ENCODE measurements at regions not wholly inside any gene's neighbourhood (a gene's known extent, or its start where the extent isn't known, plus 50 kb on each side); places are given as distances from the start of the nearest gene placed in this dataset.

DNA sequence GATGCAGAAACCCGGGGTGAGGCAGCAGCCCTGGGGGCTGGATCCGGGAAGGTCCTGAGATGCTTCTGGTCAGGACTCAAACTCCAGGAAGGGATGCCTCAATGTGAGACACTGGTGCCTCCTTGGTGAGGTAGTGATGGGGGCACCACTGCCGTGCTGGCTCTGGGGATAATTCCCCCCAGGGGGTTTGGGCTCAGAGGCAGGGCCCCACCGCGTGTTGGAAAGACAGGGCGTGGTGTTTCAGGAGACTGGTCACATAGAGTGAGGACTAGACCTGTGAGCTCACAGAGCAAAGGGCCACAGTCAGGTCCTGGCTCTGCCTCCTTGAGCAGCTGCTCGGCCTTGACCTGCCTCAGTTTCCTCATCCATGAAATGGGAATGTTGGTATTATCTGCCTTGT lies 361.9 kb downstream of the GLRX3 start:
- no peak overlapping the region for H3K4me3 Mint-ChIP-seq
- ChIA-PET POLR2A (no interaction called here), CTCF (no interaction called here)
- H3K36me3 Mint-ChIP-seq = no peaks in the 10 kb centered on the region
- H3K9me3 ChIP-seq (ENCODE audit: control insufficient read depth in 2 of 3, low read length in 3 of 3) = no peaks in the 10 kb centered on the region
- no peaks in the 10 kb centered on the region for H3K36me3 ChIP-seq (ENCODE audit: control insufficient read depth in 2 of 3, insufficient read depth in 3 of 3, low read length in 3 of 3)
- H3K27me3 ChIP-seq (ENCODE audit: control insufficient read depth in 2 of 2, insufficient read depth in 2 of 2, low read length in 2 of 2) = no peaks in the 10 kb centered on the region
- H3K4me1 Mint-ChIP-seq = no peaks in the 10 kb centered on the region
- peaks cover 0 to 2% (median 0%) of the 10 kb centered on the region in 11 donors for H3K9me3 Mint-ChIP-seq
- intact Hi-C loops (cut with micrococcal nuclease) = no loop called here
- no peak for ATAC-seq
- peaks cover 0 to 8% (median 0%) of the 10 kb centered on the region in 5 donors for H3K27me3 Mint-ChIP-seq
- no peaks in the 10 kb centered on the region for H3K4me1 ChIP-seq (ENCODE audit: control insufficient read depth in 2 of 2, insufficient read depth in 2 of 2, low read length in 2 of 2)
- no peak for DNase-seq
- H3K27ac ChIP-seq (ENCODE audit: low read depth, low read length) = no peak overlapping the region
- no peak overlapping the region for H3K27ac Mint-ChIP-seq
- no peak overlapping the region for H3K4me3 ChIP-seq (ENCODE audit: low read length)

DNA sequence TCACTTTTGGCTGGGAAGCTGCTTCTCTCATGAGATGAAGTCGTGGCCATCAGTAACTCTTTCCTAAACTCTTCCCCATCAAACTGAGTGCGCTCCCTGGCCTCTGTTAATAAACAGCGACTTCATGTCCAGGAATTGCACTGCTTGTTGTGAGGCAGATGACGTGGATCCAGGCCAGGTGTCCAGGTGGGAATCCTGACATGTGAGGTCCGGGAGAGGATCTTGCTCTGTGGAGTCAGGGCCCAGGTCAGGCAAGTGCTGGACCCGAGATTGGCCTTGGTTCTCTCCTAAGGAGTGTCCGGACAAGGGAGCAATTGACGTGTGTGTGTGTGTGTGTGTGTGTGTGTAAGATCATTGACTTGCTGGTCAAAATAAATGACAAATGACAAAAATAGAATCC lies 362.7 kb downstream of the GLRX3 start:
- POLR2A ChIA-PET = no interaction called here
- no peaks in the 10 kb centered on the region for H3K36me3 ChIP-seq (ENCODE audit: control insufficient read depth in 2 of 3, insufficient read depth in 3 of 3, low read length in 3 of 3)

DNA sequence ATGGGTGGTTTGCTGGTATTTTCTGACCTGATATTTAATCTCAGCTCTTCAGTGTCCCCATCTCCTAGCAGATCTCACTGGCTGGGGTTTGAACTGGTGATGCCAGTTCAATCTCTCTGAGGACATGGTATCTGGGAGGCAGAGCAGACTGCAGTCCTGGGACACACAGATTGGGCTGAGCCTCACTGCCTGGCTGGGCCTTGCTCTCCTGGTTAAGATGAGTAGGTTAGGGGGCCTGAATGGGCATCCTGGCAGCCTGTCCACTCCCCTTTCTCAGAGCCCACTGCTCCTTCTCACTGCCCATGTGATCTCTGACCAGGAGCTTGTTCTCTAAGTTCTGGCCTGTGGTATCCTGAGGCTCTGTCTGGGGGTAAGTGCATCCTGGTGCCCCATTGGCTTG lies 363.4 kb downstream of the GLRX3 start:
- ChIA-PET CTCF (no interaction called here), POLR2A (no interaction called here)
- no peak overlapping the region for H3K4me3 ChIP-seq (ENCODE audit: low read length)

More for the DNA sequence above, 362.7 kb downstream of the GLRX3 start:
- DNase-seq (no peak), ATAC-seq (no peak)
- no peaks in the 10 kb centered on the region for H3K4me1 ChIP-seq (ENCODE audit: control insufficient read depth in 2 of 2, insufficient read depth in 2 of 2, low read length in 2 of 2)
- H3K27ac Mint-ChIP-seq = no peak overlapping the region
- intact Hi-C loops (cut with micrococcal nuclease) = no loop called here
- no peak overlapping the region for H3K4me3 ChIP-seq (ENCODE audit: low read length)
- no peak overlapping the region for H3K27ac ChIP-seq (ENCODE audit: low read depth, low read length)
- CTCF ChIA-PET = no interaction called here
- no peaks in the 10 kb centered on the region for H3K27me3 Mint-ChIP-seq
- H3K4me1 Mint-ChIP-seq = no peaks in the 10 kb centered on the region
- peaks cover 0 to 2% (median 0%) of the 10 kb centered on the region in 11 donors for H3K9me3 Mint-ChIP-seq
- no peaks in the 10 kb centered on the region for H3K9me3 ChIP-seq (ENCODE audit: control insufficient read depth in 2 of 3, low read length in 3 of 3)
- no peaks in the 10 kb centered on the region for H3K27me3 ChIP-seq (ENCODE audit: control insufficient read depth in 2 of 2, insufficient read depth in 2 of 2, low read length in 2 of 2)
- H3K36me3 Mint-ChIP-seq = no peaks in the 10 kb centered on the region
- H3K4me3 Mint-ChIP-seq = no peak overlapping the region

DNA sequence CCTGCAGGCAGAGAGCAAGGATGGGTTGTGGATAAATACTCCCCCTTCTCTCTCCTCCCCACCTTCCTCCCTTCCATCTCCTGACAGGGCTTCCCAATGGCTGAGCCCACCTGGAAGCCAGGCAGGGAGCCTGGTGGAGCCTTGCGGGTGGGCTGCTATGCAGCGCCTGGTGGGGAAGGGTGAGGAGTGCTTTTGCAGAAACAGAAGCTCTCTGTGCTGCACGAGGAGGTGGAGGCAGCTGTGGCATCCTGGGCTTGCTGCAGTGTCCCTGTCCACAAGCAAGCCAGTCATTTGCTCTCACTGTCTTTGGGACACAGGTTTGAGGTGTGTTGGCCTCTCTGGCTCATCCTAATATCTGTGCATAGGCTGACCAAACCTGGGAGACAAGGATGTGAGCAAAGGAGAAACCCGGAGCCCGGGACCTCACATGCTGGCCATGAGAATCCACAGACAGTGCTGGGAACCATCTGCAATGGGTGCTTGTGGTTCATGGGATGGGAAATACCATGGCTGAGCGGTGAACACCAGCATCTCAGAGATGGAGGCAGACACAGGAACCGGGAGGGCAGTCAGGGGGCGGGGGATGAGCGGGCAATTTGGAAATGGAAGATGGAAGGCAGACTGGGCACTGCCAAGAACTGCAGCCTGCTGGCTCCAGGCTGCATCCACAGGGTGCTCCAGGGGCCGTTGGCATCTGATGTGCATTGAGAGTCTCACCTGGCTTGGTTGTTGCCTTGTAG lies 364.2 kb downstream of the GLRX3 start:
- peaks cover 0 to 2% (median 0%) of the 10 kb centered on the region in 11 donors for H3K9me3 Mint-ChIP-seq
- ChIA-PET CTCF (no interaction called here), POLR2A (no interaction called here)
- Histone ChIP-seq H3K4me1 (ENCODE audit: control insufficient read depth in 2 of 2, insufficient read depth in 2 of 2, low read length in 2 of 2) (no peaks in the 10 kb centered on the region), H3K9me3 (ENCODE audit: control insufficient read depth in 2 of 3, low read length in 3 of 3) (no peaks in the 10 kb centered on the region), H3K4me3 (ENCODE audit: low read length) (no peak overlapping the region), H3K27me3 (ENCODE audit: control insufficient read depth in 2 of 2, insufficient read depth in 2 of 2, low read length in 2 of 2) (no peaks in the 10 kb centered on the region), H3K36me3 (ENCODE audit: control insufficient read depth in 2 of 3, insufficient read depth in 3 of 3, low read length in 3 of 3) (no peaks in the 10 kb centered on the region), H3K27ac (ENCODE audit: low read depth, low read length) (no peak overlapping the region)
- no peaks in the 10 kb centered on the region for H3K27me3 Mint-ChIP-seq
- H3K4me1 Mint-ChIP-seq = no peaks in the 10 kb centered on the region
- no peak overlapping the region for H3K4me3 Mint-ChIP-seq
- DNase-seq (no peak), ATAC-seq (no peak)
- no peaks in the 10 kb centered on the region for H3K36me3 Mint-ChIP-seq
- no peak overlapping the region for H3K27ac Mint-ChIP-seq
- intact Hi-C loops (cut with micrococcal nuclease) = no loop called here

More for the DNA sequence above, 363.4 kb downstream of the GLRX3 start:
- no peaks in the 10 kb centered on the region for H3K36me3 ChIP-seq (ENCODE audit: control insufficient read depth in 2 of 3, insufficient read depth in 3 of 3, low read length in 3 of 3)
- H3K36me3 Mint-ChIP-seq = no peaks in the 10 kb centered on the region
- H3K4me1 ChIP-seq (ENCODE audit: control insufficient read depth in 2 of 2, insufficient read depth in 2 of 2, low read length in 2 of 2) = no peaks in the 10 kb centered on the region
- H3K4me3 Mint-ChIP-seq = no peak overlapping the region
- intact Hi-C loops (cut with micrococcal nuclease) = no loop called here
- no peak for ATAC-seq
- H3K27me3 ChIP-seq (ENCODE audit: control insufficient read depth in 2 of 2, insufficient read depth in 2 of 2, low read length in 2 of 2) = no peaks in the 10 kb centered on the region
- no peaks in the 10 kb centered on the region for H3K4me1 Mint-ChIP-seq
- peaks cover 0 to 2% (median 0%) of the 10 kb centered on the region in 11 donors for H3K9me3 Mint-ChIP-seq
- H3K9me3 ChIP-seq (ENCODE audit: control insufficient read depth in 2 of 3, low read length in 3 of 3) = no peaks in the 10 kb centered on the region
- DNase-seq = no peak
- no peak overlapping the region for H3K27ac ChIP-seq (ENCODE audit: low read depth, low read length)
- no peaks in the 10 kb centered on the region for H3K27me3 Mint-ChIP-seq
- H3K27ac Mint-ChIP-seq = no peak overlapping the region

DNA sequence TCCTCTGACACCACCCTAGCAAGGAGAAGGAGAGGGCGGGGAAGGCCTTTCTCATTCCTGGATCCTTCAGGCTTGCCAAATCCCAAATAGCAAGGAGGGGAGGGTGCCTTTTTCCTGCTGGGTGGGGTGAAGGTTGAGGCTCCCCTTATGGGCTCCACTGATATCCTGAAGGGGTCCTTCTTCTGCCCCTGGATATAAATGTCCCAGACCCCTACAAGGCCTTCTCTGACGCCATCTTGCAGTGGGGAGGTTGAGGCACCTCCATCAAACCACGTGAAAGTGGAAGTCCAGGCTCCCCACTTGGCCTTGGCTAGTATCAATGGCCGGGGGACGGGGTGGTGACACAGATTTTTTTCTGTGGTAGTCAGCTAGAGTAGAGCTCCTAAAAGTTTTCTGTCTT lies 371.3 kb downstream of the GLRX3 start:
- ATAC-seq (no peak), DNase-seq (no peak)
- Histone ChIP-seq H3K9me3 (ENCODE audit: control insufficient read depth in 2 of 3, low read length in 3 of 3) (no peaks in the 10 kb centered on the region), H3K27me3 (ENCODE audit: control insufficient read depth in 2 of 2, insufficient read depth in 2 of 2, low read length in 2 of 2) (no peaks in the 10 kb centered on the region), H3K4me3 (ENCODE audit: low read length) (no peak overlapping the region), H3K27ac (ENCODE audit: low read depth, low read length) (no peak overlapping the region), H3K4me1 (ENCODE audit: control insufficient read depth in 2 of 2, insufficient read depth in 2 of 2, low read length in 2 of 2) (no peaks in the 10 kb centered on the region), H3K36me3 (ENCODE audit: control insufficient read depth in 2 of 3, insufficient read depth in 3 of 3, low read length in 3 of 3) (no peaks in the 10 kb centered on the region)
- Mint-ChIP-seq H3K36me3 (no peaks in the 10 kb centered on the region), H3K4me1 (no peaks in the 10 kb centered on the region), H3K9me3 (peaks cover 0 to 2% (median 0%) of the 10 kb centered on the region in 11 donors), H3K4me3 (no peak overlapping the region), H3K27me3 (peaks cover 0 to 25% (median 17%) of the 10 kb centered on the region in 5 donors), H3K27ac (no peak overlapping the region)
- POLR2A ChIA-PET = no interaction called here
- intact Hi-C loops (cut with micrococcal nuclease) = no loop called here
- CTCF ChIA-PET = no interaction called here

DNA sequence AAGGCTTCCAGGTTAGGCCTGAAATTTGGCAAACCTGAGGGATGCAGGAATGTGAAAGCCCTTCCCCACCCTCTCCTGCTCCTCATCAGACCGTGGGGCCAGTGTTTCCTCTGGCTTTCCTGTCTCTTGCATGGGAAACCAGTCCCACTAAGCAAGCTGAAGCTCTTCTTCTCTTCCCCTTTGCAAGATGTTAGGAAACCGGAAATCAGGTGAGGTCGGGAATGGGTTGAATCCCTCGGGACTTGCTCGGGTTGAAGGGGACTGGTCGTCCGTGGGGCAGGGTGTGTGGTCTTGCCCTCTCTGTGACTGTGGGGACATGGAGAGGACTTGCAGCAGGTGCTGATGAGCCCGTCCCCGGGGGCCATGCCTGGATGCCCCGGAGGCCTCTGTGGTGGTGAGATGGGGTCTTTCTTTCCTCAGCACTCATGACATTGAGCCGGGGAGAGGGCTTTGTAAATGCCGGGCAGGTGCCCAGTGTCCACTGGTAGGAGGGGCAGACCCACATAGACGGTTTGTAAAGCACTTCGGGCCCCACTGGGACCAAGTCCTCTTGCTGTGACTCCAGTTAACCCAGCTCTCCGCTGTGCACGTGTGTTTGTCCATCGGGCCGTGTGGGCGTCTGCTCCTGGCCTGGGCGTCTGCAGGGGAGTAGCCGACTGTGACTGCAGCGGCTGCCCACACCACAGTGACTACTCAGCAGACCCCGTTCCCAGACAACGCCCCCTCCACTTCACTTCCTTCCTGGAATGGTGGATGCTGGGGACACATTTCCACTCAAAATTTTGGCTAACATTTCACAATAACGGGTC lies 373.9 kb downstream of the GLRX3 start:
- no peaks in the 10 kb centered on the region for H3K27me3 ChIP-seq (ENCODE audit: control insufficient read depth in 2 of 2, insufficient read depth in 2 of 2, low read length in 2 of 2)
- Mint-ChIP-seq H3K36me3 (no peaks in the 10 kb centered on the region), H3K4me1 (no peaks in the 10 kb centered on the region), H3K27me3 (peaks cover 0 to 29% (median 20%) of the 10 kb centered on the region in 5 donors), H3K4me3 (no peak overlapping the region), H3K9me3 (peaks cover 0 to 2% (median 0%) of the 10 kb centered on the region in 11 donors), H3K27ac (no peak overlapping the region)
- intact Hi-C loops (cut with micrococcal nuclease) = no loop called here
- no peak overlapping the region for H3K27ac ChIP-seq (ENCODE audit: low read depth, low read length)
- no peak for ATAC-seq
- POLR2A ChIA-PET = no interaction called here
- no peak for DNase-seq
- H3K4me3 ChIP-seq (ENCODE audit: low read length) = no peak overlapping the region
- no peaks in the 10 kb centered on the region for H3K9me3 ChIP-seq (ENCODE audit: control insufficient read depth in 2 of 3, low read length in 3 of 3)
- H3K36me3 ChIP-seq (ENCODE audit: control insufficient read depth in 2 of 3, insufficient read depth in 3 of 3, low read length in 3 of 3) = no peaks in the 10 kb centered on the region
- no peaks in the 10 kb centered on the region for H3K4me1 ChIP-seq (ENCODE audit: control insufficient read depth in 2 of 2, insufficient read depth in 2 of 2, low read length in 2 of 2)
- CTCF ChIA-PET = no interaction called here

DNA sequence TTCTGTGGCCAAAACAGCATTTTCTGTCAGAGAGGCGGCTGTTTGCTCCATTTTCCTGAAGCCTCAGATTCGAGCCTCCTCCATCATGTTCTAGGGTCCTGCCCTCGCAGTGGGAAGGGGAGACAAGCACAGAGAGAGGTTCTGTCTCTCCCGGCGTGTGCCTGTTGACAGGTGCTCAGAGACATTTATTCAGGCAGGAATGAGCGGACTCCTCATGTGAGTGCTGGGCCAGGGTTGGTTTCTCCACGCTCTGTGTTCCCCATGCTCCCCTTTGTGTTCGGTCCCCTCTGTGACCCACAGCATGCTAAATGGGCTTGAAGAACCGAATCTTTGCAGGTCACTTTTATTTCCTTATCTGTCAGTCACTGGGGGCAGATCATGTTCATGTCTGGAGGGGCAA lies 374.6 kb downstream of the GLRX3 start:
- no peaks in the 10 kb centered on the region for H3K27me3 ChIP-seq (ENCODE audit: control insufficient read depth in 2 of 2, insufficient read depth in 2 of 2, low read length in 2 of 2)
- intact Hi-C loops (cut with micrococcal nuclease) = no loop called here
- H3K9me3 ChIP-seq (ENCODE audit: control insufficient read depth in 2 of 3, low read length in 3 of 3) = no peaks in the 10 kb centered on the region
- Mint-ChIP-seq H3K36me3 (no peaks in the 10 kb centered on the region), H3K27ac (no peak overlapping the region), H3K27me3 (peaks cover 0 to 36% (median 20%) of the 10 kb centered on the region in 5 donors), H3K9me3 (peaks cover 0 to 2% (median 0%) of the 10 kb centered on the region in 11 donors), H3K4me3 (no peak overlapping the region), H3K4me1 (no peaks in the 10 kb centered on the region)
- ChIA-PET CTCF (no interaction called here), POLR2A (no interaction called here)
- DNase-seq = no peak
- no peaks in the 10 kb centered on the region for H3K4me1 ChIP-seq (ENCODE audit: control insufficient read depth in 2 of 2, insufficient read depth in 2 of 2, low read length in 2 of 2)
- no peak for ATAC-seq
- H3K4me3 ChIP-seq (ENCODE audit: low read length) = no peak overlapping the region
- no peaks in the 10 kb centered on the region for H3K36me3 ChIP-seq (ENCODE audit: control insufficient read depth in 2 of 3, insufficient read depth in 3 of 3, low read length in 3 of 3)
- H3K27ac ChIP-seq (ENCODE audit: low read depth, low read length) = no peak overlapping the region
